GM21367 (cell line): ENCODE measurements at regions not wholly inside any gene's neighbourhood (a gene's known extent, or its start where the extent isn't known, plus 50 kb on each side); places are given as distances from the start of the nearest gene placed in this dataset.

Source experiments
- ATAC-seq: cut with Tn5 transposase; IDR thresholded peaks from one replicate; pipeline ENCODE4 v1.9.1; 2021; ENCODE audit not compliant: unreplicated experiment

DNA sequence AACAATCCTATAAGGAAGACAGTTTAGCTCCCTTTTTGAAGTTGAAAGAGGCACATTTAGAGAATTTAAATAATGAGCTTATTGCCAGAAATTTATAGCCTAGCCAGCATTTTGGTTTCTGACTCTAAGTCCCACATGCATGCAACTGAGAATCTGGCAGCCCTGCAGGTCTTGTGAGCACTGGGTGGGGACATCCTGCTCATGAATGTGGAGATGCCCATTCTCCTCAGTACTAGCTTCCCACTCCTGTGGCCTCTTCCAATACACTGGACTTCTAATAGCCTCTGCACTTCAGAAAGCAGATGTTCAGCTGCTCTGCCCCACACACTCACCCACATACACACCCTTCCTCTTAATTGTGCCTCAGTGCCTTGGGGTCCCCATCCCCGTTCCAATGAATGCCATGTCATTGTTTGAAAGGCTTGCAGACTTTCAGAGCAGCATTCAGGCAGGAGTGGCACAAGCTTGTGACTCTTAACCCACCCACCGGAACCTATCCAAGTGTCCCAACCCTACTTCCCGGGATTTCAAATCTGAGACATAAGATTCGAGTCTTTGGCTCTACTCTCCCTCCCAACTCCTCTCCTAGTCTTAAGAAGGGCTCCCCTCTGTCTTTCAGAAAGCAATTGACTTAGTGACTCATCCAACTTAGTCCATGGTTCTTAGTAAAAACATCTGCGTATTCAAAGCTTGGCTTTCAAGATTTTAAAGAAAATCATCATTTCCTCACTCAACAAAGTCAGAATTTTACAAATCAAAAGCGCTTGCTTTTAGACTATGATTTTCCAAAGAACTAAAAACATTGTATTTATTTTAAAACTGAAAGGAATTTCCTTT, 80.0 kb upstream of the FREM2 start:
- no peak for ATAC-seq

DNA sequence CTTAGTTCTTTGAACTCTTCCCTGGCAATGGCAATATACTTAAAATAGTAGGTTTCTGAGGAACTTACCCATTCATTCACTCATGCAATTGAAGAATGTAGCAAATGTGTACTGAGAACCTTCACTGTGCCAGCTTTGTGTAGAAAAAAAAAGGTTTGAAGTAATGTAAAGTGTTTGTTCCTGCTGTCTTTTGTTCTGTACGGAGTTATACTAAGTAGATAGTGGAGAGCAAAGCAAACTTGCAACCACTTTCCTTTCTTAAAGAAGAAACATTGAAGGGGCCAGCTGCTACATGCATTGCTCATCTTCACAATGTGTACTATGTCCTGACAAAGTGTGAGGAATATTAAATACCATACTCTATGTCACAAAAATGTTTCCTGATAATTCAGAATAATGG, 68.9 kb upstream of the FREM2 start:
- no peak for ATAC-seq

DNA sequence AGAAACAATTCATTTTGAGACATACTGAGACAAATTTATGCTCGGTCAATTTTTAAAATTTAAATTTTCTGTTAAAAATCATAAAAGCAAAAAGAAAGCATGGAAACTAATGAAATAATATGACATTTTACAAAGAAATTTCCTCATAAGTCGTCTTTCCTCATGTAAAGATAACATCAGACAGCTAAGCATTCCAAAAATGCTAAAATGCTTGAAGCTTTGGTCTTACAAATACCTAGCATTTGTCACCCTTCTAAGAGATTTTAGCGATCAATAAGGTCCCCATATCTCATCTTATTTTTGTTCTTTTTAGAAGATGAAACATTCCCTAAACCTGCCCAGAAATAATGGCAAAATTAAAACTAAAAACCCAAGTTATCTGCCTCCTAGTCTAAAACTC, 68.5 kb upstream of the FREM2 start:
- no peak for ATAC-seq

DNA sequence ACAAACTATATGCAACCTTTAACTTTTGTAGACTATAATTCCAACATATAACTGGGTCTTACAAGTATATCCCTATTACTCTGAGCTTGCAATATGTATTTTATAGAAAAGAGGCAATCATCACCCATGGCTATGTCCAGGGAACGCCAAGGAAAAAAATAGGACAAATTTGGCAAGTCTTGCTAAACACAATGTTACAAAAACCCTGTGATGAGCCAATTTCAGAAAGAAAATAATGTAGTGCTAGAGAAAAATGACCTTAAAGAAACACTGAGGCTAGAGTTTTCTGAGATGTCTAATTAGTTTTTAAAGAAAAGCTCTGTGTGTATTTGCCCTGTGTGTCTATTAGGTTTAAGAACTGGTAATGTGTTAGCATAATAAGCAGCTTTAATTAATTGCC, 68.0 kb upstream of the FREM2 start:
- ATAC-seq, result no peak

DNA sequence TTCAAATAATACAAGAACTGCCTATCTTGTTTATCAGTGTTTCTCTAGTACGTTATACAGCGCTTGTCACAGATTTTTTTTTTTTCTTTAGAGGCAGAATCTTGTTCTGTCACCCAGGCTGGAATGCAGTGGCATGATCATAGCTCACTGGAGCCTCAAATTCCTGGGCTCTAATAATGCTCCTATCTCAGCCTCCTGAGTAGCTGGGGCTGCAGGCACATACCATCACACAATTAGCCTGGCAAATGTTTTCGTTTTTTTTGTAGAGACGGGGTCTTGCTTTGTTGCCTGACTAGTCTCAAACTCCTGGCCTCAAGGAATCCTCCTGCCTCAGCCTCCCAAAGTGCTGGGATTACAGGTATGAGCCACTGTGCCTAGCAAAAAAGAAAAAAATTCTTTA, 66.0 kb upstream of the FREM2 start:
- ATAC-seq, result no peak

DNA sequence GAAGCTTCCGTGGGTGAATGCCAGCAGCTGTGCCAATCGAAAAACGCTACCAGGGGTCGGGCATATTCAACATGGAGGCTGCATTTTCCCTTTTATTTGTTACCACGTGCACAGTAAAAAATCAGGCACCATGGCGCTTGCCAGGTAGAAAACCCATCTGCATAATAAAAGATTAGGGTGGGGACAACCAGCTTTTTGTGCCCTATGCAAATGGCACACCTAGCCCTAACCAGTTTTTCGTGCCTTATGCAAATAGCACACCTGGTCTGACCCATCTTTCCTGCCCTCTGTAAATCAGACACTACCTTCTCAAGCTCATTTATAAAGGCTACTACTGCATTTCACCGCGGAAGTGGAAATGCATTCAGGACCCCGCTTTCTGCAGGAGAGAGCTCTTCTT, 62.1 kb upstream of the FREM2 start:
- ATAC-seq, result no peak

DNA sequence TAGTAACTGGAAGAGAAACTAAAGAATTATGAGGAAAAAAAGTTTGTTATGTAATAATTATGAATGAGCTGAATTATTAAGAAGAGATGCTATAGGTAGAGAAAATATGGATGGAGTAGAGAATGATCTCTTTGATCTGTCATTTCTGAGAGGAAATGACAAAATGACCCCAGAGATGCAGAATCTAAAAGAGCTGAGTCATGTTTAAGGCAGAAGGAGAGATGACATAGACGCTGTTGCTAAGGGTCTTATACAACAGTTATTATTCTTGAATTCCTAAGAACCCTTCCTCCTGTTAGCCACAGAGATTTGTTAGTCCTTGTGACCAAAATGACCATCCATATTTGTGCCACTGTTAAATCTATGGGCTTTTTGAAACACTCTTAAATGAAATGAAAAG, 58.3 kb upstream of the FREM2 start:
- ATAC-seq, result no peak

DNA sequence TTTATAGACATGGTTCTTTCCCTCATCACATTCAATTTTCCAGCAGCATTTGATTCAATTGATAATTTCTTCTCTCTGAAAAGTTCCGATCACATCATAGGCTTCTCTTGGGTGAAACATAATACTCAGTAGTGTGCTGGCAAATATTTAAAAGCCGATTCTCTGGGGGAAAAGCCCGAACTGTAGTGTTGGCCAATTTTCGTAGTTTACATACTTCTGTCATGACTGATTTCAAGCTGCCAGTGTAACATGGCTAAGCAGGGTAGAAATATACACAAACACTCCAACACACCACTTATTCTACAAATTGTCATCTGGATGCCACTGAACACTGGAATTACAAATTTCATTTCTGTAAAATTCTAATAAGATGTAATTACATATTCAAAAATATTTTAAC, 56.1 kb upstream of the FREM2 start:
- no peak for ATAC-seq

DNA sequence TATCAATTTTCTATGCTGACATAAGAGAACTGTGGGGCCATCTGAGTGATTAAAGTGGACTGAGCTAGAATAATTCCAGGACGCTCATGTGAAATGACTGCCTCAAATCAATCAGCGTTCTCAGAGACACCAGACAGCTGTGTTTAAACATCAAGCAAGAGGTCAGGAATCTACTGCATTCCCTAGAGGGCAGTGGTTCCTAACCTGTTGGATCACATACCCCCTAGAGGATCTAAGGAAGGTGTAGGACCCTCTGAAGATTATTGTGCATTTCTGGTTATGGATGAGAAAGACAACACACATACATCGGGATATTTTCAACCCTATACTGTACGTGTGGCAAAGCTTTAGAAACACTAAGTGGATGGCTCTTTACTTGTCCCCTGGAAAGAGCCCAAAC, 51.8 kb upstream of the FREM2 start:
- no peak for ATAC-seq

DNA sequence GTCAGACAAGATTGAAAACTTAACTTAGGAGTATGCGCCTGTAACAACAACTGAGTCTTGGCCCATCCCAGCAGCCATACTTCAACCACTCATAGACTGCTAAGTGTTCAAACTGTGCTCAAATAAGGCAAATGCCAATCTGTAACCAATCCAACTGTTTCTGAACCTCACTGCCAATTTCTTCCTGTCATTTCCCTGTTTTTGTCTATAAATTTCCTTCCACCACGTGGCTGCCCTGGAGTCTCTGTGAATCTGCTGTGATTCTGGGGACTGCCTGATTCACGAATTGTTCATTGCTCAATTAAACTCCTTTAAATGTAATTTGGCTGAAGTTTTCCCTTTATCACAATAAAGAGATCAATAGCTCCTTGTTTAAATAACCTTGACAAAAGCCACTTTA, 50.8 kb upstream of the FREM2 start:
- ATAC-seq, result no peak

DNA sequence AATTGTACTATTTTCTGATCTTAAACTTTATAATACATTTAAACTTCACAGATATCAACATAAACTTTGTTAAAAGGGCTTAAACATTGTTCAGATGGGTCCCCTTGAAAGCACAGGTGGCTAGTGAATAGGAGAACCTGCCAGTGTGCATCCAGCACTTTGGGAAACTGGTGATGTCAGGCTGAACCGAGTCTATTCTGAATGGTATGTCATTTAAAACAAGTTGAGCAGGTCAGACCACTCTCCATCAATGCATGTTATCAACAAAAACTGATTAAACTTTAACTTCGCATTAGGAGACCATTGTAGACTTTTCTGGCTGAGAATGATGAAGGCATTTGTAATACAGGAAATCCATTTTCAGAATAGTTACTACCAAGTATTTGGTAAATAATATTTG, 50.1 kb upstream of the FREM2 start:
- no peak for ATAC-seq
